ENCODE measurements at regions not wholly inside any gene's neighbourhood (a gene's known extent, or its start where the extent isn't known, plus 50 kb on each side); places are given as distances from the start of the nearest gene placed in this dataset.

DNA sequence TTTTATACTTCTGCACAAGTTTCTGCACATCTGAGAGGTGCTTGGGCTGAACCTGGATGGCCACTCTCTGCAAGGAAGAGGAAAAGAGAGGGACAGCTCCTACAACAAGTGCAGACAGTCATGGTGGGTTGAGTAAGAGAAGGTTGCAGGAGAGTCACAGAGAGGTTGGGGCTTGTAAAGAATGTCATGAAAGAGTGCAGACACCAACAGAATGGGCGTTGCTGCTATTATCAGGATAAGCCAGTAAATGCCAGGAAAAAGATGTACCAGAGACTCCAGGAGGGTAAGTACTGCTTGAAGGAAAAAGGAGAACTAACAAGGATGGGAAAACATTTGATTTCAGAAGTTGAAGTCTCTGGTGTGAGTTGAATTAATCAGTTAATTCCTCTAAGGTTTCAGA, 77.8 kb upstream of the NRP1 start:
- H3K4me3 ChIP-seq (ENCODE audit: low read length): no peak overlapping the region
- TF ChIP-seq, protein P1, sequence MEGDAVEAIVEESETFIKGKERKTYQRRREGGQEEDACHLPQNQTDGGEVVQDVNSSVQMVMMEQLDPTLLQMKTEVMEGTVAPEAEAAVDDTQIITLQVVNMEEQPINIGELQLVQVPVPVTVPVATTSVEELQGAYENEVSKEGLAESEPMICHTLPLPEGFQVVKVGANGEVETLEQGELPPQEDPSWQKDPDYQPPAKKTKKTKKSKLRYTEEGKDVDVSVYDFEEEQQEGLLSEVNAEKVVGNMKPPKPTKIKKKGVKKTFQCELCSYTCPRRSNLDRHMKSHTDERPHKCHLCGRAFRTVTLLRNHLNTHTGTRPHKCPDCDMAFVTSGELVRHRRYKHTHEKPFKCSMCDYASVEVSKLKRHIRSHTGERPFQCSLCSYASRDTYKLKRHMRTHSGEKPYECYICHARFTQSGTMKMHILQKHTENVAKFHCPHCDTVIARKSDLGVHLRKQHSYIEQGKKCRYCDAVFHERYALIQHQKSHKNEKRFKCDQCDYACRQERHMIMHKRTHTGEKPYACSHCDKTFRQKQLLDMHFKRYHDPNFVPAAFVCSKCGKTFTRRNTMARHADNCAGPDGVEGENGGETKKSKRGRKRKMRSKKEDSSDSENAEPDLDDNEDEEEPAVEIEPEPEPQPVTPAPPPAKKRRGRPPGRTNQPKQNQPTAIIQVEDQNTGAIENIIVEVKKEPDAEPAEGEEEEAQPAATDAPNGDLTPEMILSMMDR (conservative IDR thresholded peaks at IDR 0.05; ENCODE audit: low read depth, low read length): no peak
- DNase-seq (ENCODE audit: low read depth): no peak

DNA sequence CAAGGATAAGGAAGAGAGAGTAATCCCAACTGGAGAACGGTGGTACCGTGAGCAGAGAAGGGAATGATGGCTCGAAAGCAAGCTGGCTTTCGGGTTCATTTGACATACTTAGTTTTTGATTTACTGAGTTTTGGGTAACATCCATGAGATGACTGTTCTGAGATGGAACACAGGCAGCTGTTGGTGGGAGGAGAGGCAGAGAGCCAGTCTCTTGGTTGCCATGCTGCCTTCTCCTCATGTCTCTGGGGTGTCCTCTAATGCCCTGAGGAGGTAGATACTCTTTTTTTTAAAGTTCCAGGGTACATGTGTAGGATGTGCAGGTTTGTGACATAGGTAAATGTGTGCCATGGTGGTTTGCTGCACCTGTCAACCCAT, 76.4 kb upstream of the NRP1 start:
- TF ChIP-seq, protein P1 (conservative IDR thresholded peaks at IDR 0.05; ENCODE audit: low read depth, low read length): no peak
- no peak for DNase-seq (ENCODE audit: low read depth)
- no peak overlapping the region for H3K4me3 ChIP-seq (ENCODE audit: low read length)

DNA sequence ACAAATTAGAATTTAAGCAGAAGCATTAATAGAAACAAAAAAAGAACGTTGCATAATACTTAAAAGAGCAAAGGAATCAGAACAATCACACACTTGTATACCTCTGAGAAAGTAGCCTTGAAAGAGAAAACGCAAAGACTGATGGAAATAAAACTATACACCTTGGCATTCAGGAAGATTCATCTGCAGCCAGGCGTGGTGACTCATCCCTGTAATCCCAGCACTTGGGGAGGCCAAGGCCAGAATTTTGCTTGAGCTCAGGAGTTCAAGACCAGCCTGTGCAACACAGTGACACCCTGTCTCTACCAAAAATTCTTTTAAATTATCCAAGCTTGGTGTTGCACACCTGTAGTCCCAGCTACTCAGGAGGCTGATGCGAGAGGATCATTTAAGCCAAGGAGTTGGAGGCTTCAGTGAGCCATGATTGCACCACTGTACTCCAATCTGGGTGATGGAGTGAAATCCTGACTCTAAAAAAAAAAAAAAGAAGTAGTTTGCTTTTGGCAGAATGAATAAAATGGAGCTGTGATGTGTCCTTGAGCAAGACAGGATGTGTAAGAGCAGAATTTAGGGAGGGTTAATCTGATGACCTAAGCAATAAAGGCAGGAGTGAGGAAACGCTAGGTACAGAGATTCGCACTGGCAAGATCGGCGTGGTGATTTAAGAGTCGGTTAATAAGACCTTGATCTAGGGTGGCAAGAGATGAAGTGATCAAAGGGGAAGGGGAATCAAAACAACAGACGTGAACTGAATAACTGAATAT, 75.8 kb upstream of the NRP1 start:
- no peak overlapping the region for H3K4me3 ChIP-seq (ENCODE audit: low read length)
- DNase-seq (ENCODE audit: low read depth): no peak
- TF ChIP-seq, protein P1 (conservative IDR thresholded peaks at IDR 0.05; ENCODE audit: low read depth, low read length): no peak

- no peak for DNase-seq (ENCODE audit: low read depth)
- TF ChIP-seq, protein P1 (conservative IDR thresholded peaks at IDR 0.05; ENCODE audit: low read depth, low read length): no peak
- H3K4me3 ChIP-seq (ENCODE audit: low read length): no peak overlapping the region
These were observed 72.1 kb upstream of the NRP1 start for GRCh38 chr10:33406596-33406995.

DNA sequence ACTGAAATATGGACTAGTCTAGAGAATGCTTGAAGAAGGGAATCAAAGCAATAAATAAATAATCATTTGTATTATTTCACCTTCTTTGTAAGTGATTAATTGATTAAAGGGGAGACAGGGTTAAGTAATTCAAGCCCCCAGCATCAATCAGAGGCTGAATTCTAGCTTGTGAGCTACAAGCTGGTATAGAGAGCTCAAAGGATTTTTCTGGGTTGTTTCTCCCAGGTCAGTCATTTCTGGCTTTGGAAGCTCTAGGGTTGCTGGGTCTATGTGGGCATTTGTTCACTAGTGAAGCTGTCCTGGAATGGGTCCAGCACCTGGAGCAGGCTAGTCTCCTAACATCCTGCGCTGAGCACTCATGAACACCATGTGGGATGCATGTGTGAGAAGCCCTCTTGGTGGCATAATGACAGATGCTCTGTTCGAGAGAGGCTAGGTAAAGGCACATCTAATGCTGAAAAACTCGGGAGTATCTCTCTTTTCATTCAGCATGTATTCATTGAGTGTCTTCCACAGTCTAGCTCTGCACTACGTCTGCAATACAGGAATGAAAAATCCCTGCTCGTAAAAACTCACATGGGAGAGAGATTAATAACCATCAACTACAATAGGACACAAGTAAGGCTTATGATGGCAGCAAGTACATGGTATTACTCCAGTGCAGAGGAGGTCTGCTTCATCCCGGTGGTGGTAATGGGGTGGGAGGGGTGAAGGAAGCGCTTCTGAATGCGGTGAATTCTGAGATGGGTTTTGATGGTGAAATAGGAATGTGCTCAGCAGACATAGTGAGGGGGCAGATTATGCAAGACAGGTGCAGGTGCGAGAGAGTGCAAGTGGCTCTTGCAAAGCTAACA, 68.0 kb upstream of the NRP1 start:
- no peak overlapping the region for H3K4me3 ChIP-seq (ENCODE audit: low read length)
- no peak for DNase-seq (ENCODE audit: low read depth)
- TF ChIP-seq, protein P1 (conservative IDR thresholded peaks at IDR 0.05; ENCODE audit: low read depth, low read length): no peak

GRCh38 chr10:33401300-33401699, 66.8 kb upstream of the NRP1 start:
- no peak for DNase-seq (ENCODE audit: low read depth)
- no peak overlapping the region for H3K4me3 ChIP-seq (ENCODE audit: low read length)
- TF ChIP-seq, protein P1 (conservative IDR thresholded peaks at IDR 0.05; ENCODE audit: low read depth, low read length): no peak
